Tibial nerve (tissue), 4 donors: ENCODE measurements at regions not wholly inside any gene's neighbourhood (a gene's known extent, or its start where the extent isn't known, plus 50 kb on each side); places are given as distances from the start of the nearest gene placed in this dataset.

Experiments
- CTCF ChIP-seq, 5 experiments: fragments of 200-600 bp in 3 of 5; fragments of 450-650 bp in 2 of 5; sonication (generic) in 3 of 5; IDR thresholded peaks; one replicate each; pipeline ENCODE4 v1.5.1; 2016 to 2019; ENCODE audit warnings: antibody characterized with exemption in 5 of 5, mild to moderate bottlenecking in 3 of 5, moderate library complexity in 2 of 5
- EP300 ChIP-seq, 2 donors: sonication (generic); formaldehyde crosslinking; IDR thresholded peaks; one replicate each; pipeline ENCODE4 v1.6.1; 2017; ENCODE audit warnings: antibody characterized with exemption in 2 of 2, mild to moderate bottlenecking in 1 of 2
- POLR2A ChIP-seq, 2 donors: fragments of 450-650 bp; IDR thresholded peaks; one replicate each; pipeline ENCODE4 v1.6.1; 2017; ENCODE audit warnings: antibody characterized with exemption in 2 of 2, mild to moderate bottlenecking in 2 of 2, moderate library complexity in 2 of 2

- TF ChIP-seq CTCF (IDR thresholded peaks at IDR 0.05) (no peak), POLR2A (IDR thresholded peaks at IDR 0.05) (no peak), EP300 (IDR thresholded peaks at IDR 0.05) (no peak)
These were observed 612.1 kb upstream of the CDH6 start for GRCh38 chr5:30581198-30581935.
